ENCODE measurements at regions not wholly inside any gene's neighbourhood (a gene's known extent, or its start where the extent isn't known, plus 50 kb on each side); places are given as distances from the start of the nearest gene placed in this dataset.

DNA sequence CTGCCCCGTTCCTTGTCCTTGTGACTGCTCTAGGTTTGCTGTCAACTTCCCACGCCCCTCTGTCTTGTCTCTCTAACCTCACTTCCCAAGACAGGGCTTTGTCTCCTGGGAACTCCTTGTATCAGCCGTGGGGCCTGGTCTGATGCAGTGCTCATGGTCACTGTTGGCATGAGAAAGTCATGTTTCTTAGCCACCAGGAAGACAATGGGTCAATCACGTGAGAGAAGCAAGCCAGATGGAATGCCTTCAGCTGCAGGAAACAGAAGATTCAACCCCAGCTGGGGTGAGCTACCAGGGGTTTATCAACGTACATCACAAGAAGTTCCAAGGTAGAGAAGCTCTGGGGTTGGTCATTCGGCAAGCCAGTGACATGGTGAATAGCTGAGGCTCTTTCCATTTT, 116.6 kb downstream of the IRF8 start:
- POLR2A ChIA-PET, result no interaction called here
- DNase-seq (ENCODE audit: low read depth, low spot score), result no peak
- in situ Hi-C loops (cut with HindIII; ENCODE audit: low pct_unique_long_range_greater_than_20kb, low sequenced_read_pairs), result no loop called here

DNA sequence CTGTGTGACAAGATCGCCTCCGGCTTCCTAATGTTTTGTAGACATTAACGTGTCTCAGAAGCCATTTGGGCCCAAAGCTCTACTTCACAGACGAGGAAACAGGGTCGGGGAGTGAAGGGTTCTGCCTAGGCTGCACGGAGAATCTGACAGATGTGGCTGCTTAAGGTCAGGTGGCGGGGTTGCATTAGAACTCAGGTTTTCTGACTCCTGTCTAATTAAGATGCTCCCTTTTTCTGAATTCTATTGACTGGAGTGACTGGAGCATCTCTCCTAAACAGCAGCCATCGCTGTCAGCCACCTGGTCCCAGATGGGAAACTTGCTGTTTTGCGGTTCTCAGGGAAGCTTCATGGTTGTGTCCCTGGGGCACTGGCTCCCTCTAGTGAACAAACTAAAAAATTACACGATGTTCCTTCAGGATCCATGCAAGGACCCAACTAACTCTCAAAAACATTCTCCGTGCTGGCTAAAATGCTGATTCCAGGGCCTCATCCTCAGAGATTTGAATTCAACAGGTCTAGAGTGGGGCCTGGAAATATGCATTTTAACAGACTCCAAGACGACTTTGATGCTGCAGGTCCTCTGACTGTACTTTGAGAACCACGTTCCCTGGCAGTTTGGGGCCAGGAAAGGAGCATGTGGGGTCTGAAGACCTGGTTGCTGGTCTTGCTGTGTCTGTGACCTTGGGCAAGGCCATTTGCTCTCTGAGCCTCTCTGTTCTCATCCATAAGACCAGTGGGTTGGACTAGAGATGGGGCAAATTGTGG, 117.4 kb downstream of the IRF8 start:
- no TSS peak for BruUV-seq (replicated peaks)
- DNase-seq (ENCODE audit: low read depth, low spot score), result peak; percentile 25
- no peaks in the 10 kb centered on the region for H3K4me1 ChIP-seq (ENCODE audit: control insufficient read depth, insufficient read depth, low read length)
- no peak overlapping the region for H3K27ac ChIP-seq (ENCODE audit: low read length)
- H3K27me3 ChIP-seq (ENCODE audit: control insufficient read depth, insufficient read depth, low read length), result peaks cover 7% of the 10 kb centered on the region
- TF ChIP-seq, protein P1, sequence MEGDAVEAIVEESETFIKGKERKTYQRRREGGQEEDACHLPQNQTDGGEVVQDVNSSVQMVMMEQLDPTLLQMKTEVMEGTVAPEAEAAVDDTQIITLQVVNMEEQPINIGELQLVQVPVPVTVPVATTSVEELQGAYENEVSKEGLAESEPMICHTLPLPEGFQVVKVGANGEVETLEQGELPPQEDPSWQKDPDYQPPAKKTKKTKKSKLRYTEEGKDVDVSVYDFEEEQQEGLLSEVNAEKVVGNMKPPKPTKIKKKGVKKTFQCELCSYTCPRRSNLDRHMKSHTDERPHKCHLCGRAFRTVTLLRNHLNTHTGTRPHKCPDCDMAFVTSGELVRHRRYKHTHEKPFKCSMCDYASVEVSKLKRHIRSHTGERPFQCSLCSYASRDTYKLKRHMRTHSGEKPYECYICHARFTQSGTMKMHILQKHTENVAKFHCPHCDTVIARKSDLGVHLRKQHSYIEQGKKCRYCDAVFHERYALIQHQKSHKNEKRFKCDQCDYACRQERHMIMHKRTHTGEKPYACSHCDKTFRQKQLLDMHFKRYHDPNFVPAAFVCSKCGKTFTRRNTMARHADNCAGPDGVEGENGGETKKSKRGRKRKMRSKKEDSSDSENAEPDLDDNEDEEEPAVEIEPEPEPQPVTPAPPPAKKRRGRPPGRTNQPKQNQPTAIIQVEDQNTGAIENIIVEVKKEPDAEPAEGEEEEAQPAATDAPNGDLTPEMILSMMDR (IDR thresholded peaks at IDR 0.05), result peak; percentile 80
- TF ChIP-seq, protein P2, sequence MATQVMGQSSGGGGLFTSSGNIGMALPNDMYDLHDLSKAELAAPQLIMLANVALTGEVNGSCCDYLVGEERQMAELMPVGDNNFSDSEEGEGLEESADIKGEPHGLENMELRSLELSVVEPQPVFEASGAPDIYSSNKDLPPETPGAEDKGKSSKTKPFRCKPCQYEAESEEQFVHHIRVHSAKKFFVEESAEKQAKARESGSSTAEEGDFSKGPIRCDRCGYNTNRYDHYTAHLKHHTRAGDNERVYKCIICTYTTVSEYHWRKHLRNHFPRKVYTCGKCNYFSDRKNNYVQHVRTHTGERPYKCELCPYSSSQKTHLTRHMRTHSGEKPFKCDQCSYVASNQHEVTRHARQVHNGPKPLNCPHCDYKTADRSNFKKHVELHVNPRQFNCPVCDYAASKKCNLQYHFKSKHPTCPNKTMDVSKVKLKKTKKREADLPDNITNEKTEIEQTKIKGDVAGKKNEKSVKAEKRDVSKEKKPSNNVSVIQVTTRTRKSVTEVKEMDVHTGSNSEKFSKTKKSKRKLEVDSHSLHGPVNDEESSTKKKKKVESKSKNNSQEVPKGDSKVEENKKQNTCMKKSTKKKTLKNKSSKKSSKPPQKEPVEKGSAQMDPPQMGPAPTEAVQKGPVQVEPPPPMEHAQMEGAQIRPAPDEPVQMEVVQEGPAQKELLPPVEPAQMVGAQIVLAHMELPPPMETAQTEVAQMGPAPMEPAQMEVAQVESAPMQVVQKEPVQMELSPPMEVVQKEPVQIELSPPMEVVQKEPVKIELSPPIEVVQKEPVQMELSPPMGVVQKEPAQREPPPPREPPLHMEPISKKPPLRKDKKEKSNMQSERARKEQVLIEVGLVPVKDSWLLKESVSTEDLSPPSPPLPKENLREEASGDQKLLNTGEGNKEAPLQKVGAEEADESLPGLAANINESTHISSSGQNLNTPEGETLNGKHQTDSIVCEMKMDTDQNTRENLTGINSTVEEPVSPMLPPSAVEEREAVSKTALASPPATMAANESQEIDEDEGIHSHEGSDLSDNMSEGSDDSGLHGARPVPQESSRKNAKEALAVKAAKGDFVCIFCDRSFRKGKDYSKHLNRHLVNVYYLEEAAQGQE (IDR thresholded peaks at IDR 0.05; ENCODE audit: insufficient read depth in 1 of 2, low read depth in 2 of 2, low read length in 1 of 2), result no peak
- no peak for TF ChIP-seq SIN3A (IDR thresholded peaks at IDR 0.05; ENCODE audit: borderline replicate concordance, insufficient read depth, low read depth, low read length)
- intact Hi-C loops (cut with micrococcal nuclease; ENCODE audit: unreplicated experiment) (loop anchor here (1.0 kb wide), 1 partner anchor 195 kb away; no protein-coding TSS in a partner anchor), in situ Hi-C loops (cut with HindIII; ENCODE audit: low pct_unique_long_range_greater_than_20kb, low sequenced_read_pairs) (no loop called here)
- ATAC-seq, result peak; percentile 83
- POLR2A ChIA-PET, result no interaction called here
- CTCF ChIA-PET, result interaction anchor here (0.6 to 1.4 kb wide), 4 partner anchors 45 to 197 kb away, joined by 3 to 6 read pairs (median 4); no protein-coding TSS in a partner anchor
- no peaks in the 10 kb centered on the region for H3K9me3 ChIP-seq (ENCODE audit: control insufficient read depth, insufficient read depth, low read depth, low read length)
- no peak overlapping the region for H3K4me3 ChIP-seq (ENCODE audit: low read depth in 2 of 2, low read length in 2 of 2)
- no peaks in the 10 kb centered on the region for H3K36me3 ChIP-seq (ENCODE audit: control insufficient read depth, insufficient read depth, low read length)

More for the DNA sequence above, 116.6 kb downstream of the IRF8 start:
- H3K36me3 ChIP-seq (ENCODE audit: control insufficient read depth, insufficient read depth, low read length), result no peaks in the 10 kb centered on the region
- ATAC-seq, result no peak
- CTCF ChIA-PET, result interaction anchor here (0.6 to 0.9 kb wide), 2 partner anchors 46 to 194 kb away, joined by 4 to 6 read pairs; no protein-coding TSS in a partner anchor
- no peaks in the 10 kb centered on the region for H3K9me3 ChIP-seq (ENCODE audit: control insufficient read depth, insufficient read depth, low read depth, low read length)
- no TSS peak for BruUV-seq (replicated peaks)
- H3K27me3 ChIP-seq (ENCODE audit: control insufficient read depth, insufficient read depth, low read length), result peaks cover 7% of the 10 kb centered on the region
- TF ChIP-seq POLR2AphosphoS5 (IDR thresholded peaks at IDR 0.05; ENCODE audit: low read depth, low read length) (no peak), SIN3A (IDR thresholded peaks at IDR 0.05; ENCODE audit: borderline replicate concordance, insufficient read depth, low read depth, low read length) (no peak), TCF7L2 (IDR thresholded peaks at IDR 0.05; ENCODE audit: low read depth, low read length) (no peak)
- TF ChIP-seq, protein P1 (IDR thresholded peaks at IDR 0.05), result no peak
- TF ChIP-seq, protein P2 (IDR thresholded peaks at IDR 0.05; ENCODE audit: insufficient read depth in 1 of 2, low read depth in 2 of 2, low read length in 1 of 2), result no peak
- intact Hi-C loops (cut with micrococcal nuclease; ENCODE audit: unreplicated experiment), result loop anchor here (1.0 kb wide), 1 partner anchor 194 kb away; no protein-coding TSS in a partner anchor
- no peak overlapping the region for H3K27ac ChIP-seq (ENCODE audit: low read length)
- H3K4me3 ChIP-seq (ENCODE audit: low read depth in 2 of 2, low read length in 2 of 2), result no peak overlapping the region
- H3K4me1 ChIP-seq (ENCODE audit: control insufficient read depth, insufficient read depth, low read length), result no peaks in the 10 kb centered on the region

Measured in Panc1 (cell line).